ENCODE measurements at regions not wholly inside any gene's neighbourhood (a gene's known extent, or its start where the extent isn't known, plus 50 kb on each side); places are given as distances from the start of the nearest gene placed in this dataset.

GRCh38 chr2:104766683-104767082 lies 87.2 kb upstream of the POU3F3 start:
- H2AK5ac ChIP-seq (ENCODE audit: insufficient read length, low read length): no peak overlapping the region
- H4K5ac ChIP-seq (ENCODE audit: insufficient read length, low read depth, low read length): no peak overlapping the region
- H3K9me3 Mint-ChIP-seq: peaks cover 7% of the 10 kb centered on the region in 2 experiments; a peak in 4 of 5 replicates
- no peak overlapping the region for H3K27ac ChIP-seq (ENCODE audit: insufficient read length, low read depth, low read length)
- no peaks in the 10 kb centered on the region for H3K79me2 ChIP-seq (ENCODE audit: insufficient read depth, low read length)
- no peak overlapping the region for H4K8ac ChIP-seq (replicated peaks; ENCODE audit: insufficient read length, low read depth, low read length)
- H2AFZ ChIP-seq (ENCODE audit: low read length): no peak overlapping the region
- peaks cover 2% of the 10 kb centered on the region; the same call in 1 of the 2 replicates for H3K27me3 Mint-ChIP-seq (ENCODE audit: low read depth)
- no peak overlapping the region for H2BK12ac ChIP-seq (ENCODE audit: insufficient read length, low read depth, low read length)
- H3K23me2 ChIP-seq (ENCODE audit: insufficient read length, low read depth, low read length, poor library complexity, severe bottlenecking): no peaks in the 10 kb centered on the region
- peaks cover 3% of the 10 kb centered on the region; the same call in 1 of the 2 replicates for H3K4me1 ChIP-seq (ENCODE audit: insufficient read depth, low read length)
- no peak for TF ChIP-seq CTCF (conservative IDR thresholded peaks at IDR 0.05)
- no peak overlapping the region for H3K4me2 ChIP-seq (ENCODE audit: insufficient read depth, insufficient read length, low read length)
- H3K27ac Mint-ChIP-seq: no peak overlapping the region
- no peak overlapping the region for H3K4ac ChIP-seq (ENCODE audit: low read depth, low read length)
- H3K79me1 ChIP-seq (ENCODE audit: insufficient read depth, low read depth, low read length, poor library complexity, severe bottlenecking): no peaks in the 10 kb centered on the region
- no peaks in the 10 kb centered on the region for H4K20me1 ChIP-seq (ENCODE audit: control insufficient read depth, insufficient read depth, insufficient read length)
- peak; percentile 66 for DNase-seq
- no peaks in the 10 kb centered on the region for H3K27me3 ChIP-seq (ENCODE audit: insufficient read depth, low read length)
- H2BK15ac ChIP-seq (ENCODE audit: low read depth, low read length): no peak overlapping the region
- no peak overlapping the region for H3K14ac ChIP-seq (ENCODE audit: insufficient read depth, low read length)
- WGBS (ENCODE audit: extremely low coverage, insufficient read length, low lambda C conversion rate): no CpG with 5 or more reads among the region's 10 CpGs
- H3K9ac ChIP-seq (ENCODE audit: extremely low read depth, insufficient read length, low read length): no peak overlapping the region
- H2BK20ac ChIP-seq (ENCODE audit: low read depth, low read length, poor library complexity, severe bottlenecking): no peak overlapping the region
- H3K9me3 ChIP-seq (ENCODE audit: control insufficient read depth, low read depth, low read length): no peaks in the 10 kb centered on the region
- peaks cover 4 to 8% of the 10 kb centered on the region in 2 experiments for H3K4me1 Mint-ChIP-seq
- H2BK120ac ChIP-seq (ENCODE audit: low read depth, low read length, poor library complexity, severe bottlenecking): no peak overlapping the region
- H3K36me3 Mint-ChIP-seq (ENCODE audit: insufficient read depth in 1 of 3, low read depth in 3 of 3): peaks cover 0 to 7% (median 0%) of the 10 kb centered on the region in 3 experiments; a peak in 1 of 7 replicates
- no peak overlapping the region for H3K4me3 Mint-ChIP-seq
- H2BK5ac ChIP-seq (ENCODE audit: insufficient read length, low read length): no peak overlapping the region
- H3T11ph ChIP-seq (ENCODE audit: low read length): no peak overlapping the region
- H3K56ac ChIP-seq (ENCODE audit: insufficient read length, low read depth, low read length): no peak overlapping the region
- H3K18ac ChIP-seq (ENCODE audit: insufficient read length, low read depth, low read length): no peak overlapping the region
- H4K91ac ChIP-seq (ENCODE audit: insufficient read length, low read depth, low read length): no peak overlapping the region
- no peak overlapping the region for H3K23ac ChIP-seq (ENCODE audit: insufficient read length, low read depth, low read length)

Measured in H9 (cell line).